Nephron progenitor cell (in vitro differentiated cells): ENCODE measurements at regions not wholly inside any gene's neighbourhood (a gene's known extent, or its start where the extent isn't known, plus 50 kb on each side); places are given as distances from the start of the nearest gene placed in this dataset.

Source experiments
- DNase-seq: peaks from one replicate; pipeline ENCODE4 v3.0.0; 2021
- H3K27ac Mint-ChIP-seq: 2 replicates; pipeline ENCODE4 v1.8.0; 2021; ENCODE audit warnings: mild to moderate bottlenecking, moderate library complexity, mixed read lengths
- H3K27me3 Mint-ChIP-seq: 2 replicates; pipeline ENCODE4 v1.8.0; 2021; ENCODE audit warnings: mild to moderate bottlenecking, low read depth, mixed read lengths; ENCODE audit not compliant: poor library complexity
- H3K36me3 Mint-ChIP-seq: 2 replicates; pipeline ENCODE4 v1.8.0; 2021; ENCODE audit warnings: low read depth, mixed read lengths
- H3K4me1 Mint-ChIP-seq: 2 replicates; pipeline ENCODE4 v1.8.0; 2021; ENCODE audit warnings: mixed read lengths
- H3K4me3 Mint-ChIP-seq: 2 replicates; pipeline ENCODE4 v1.8.0; 2021; ENCODE audit warnings: mild to moderate bottlenecking, moderate library complexity, mixed read lengths
- H3K9me3 Mint-ChIP-seq: 2 replicates; pipeline ENCODE4 v1.8.0; 2021; ENCODE audit warnings: mild to moderate bottlenecking, moderate library complexity, mixed read lengths
- TF ChIP-seq, protein P1 (sequence below): fragments of 200-600 bp; sonication (generic); IDR thresholded peaks from 2 replicates; pipeline ENCODE4 v1.5.0; 2021; ENCODE audit warnings: antibody characterized with exemption

DNA sequence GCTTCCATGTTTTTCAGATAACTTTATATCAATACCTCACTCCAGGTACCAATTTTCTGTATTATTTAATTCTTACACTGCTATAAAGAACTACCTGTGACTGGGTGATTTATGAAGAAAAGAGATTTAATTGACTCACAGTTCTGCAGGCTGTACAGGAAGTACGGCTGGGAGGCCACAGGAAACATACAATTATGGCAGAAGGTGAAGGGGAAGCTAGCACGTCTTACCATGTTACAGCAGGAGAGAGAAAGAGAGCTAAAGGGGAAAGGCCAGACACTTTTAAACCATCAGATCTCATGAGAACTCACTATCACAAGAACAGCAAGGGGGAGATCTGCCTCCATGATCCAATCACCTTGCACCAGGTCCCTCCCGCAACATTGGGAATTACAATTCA lies 119.1 kb upstream of the BMP5 start:
- H3K27ac Mint-ChIP-seq, result no peak overlapping the region
- peaks cover 28% of the 10 kb centered on the region for H3K9me3 Mint-ChIP-seq
- H3K27me3 Mint-ChIP-seq, result peaks cover 2% of the 10 kb centered on the region
- H3K4me3 Mint-ChIP-seq, result no peak overlapping the region
- TF ChIP-seq, protein P1, sequence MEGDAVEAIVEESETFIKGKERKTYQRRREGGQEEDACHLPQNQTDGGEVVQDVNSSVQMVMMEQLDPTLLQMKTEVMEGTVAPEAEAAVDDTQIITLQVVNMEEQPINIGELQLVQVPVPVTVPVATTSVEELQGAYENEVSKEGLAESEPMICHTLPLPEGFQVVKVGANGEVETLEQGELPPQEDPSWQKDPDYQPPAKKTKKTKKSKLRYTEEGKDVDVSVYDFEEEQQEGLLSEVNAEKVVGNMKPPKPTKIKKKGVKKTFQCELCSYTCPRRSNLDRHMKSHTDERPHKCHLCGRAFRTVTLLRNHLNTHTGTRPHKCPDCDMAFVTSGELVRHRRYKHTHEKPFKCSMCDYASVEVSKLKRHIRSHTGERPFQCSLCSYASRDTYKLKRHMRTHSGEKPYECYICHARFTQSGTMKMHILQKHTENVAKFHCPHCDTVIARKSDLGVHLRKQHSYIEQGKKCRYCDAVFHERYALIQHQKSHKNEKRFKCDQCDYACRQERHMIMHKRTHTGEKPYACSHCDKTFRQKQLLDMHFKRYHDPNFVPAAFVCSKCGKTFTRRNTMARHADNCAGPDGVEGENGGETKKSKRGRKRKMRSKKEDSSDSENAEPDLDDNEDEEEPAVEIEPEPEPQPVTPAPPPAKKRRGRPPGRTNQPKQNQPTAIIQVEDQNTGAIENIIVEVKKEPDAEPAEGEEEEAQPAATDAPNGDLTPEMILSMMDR, result no peak
- H3K4me1 Mint-ChIP-seq, result no peaks in the 10 kb centered on the region
- DNase-seq, result no peak
- peaks cover 4% of the 10 kb centered on the region for H3K36me3 Mint-ChIP-seq

- H3K36me3 Mint-ChIP-seq, result peaks cover 4% of the 10 kb centered on the region
- no peak for DNase-seq
- no peaks in the 10 kb centered on the region for H3K4me1 Mint-ChIP-seq
- H3K4me3 Mint-ChIP-seq, result no peak overlapping the region
- peaks cover 28% of the 10 kb centered on the region for H3K9me3 Mint-ChIP-seq
- H3K27ac Mint-ChIP-seq, result no peak overlapping the region
- no peaks in the 10 kb centered on the region for H3K27me3 Mint-ChIP-seq
- TF ChIP-seq, protein P1, result no peak
These were observed 118.0 kb upstream of the BMP5 start for GRCh38 chr6:55993418-55993817.

DNA sequence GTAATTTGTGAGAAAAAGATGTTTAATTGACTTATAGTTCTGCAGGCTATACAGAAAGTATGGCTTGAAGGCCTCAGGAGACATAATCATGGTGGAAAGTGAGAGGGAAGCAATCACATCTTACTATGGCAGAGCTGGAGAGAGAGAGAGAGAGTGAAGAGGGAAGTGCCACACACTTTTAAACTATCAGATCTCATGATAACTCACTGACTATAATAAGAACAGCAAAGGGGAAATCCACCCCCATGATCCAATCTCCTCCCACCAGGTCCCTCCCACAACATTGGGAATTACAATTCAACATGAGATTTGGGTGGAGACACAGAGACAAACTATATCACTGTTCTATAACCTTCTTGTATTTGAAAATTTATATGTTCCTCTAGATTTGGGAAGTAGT lies 117.2 kb upstream of the BMP5 start:
- H3K9me3 Mint-ChIP-seq, result peaks cover 28% of the 10 kb centered on the region
- no peaks in the 10 kb centered on the region for H3K4me1 Mint-ChIP-seq
- no peaks in the 10 kb centered on the region for H3K27me3 Mint-ChIP-seq
- DNase-seq, result no peak
- TF ChIP-seq, protein P1, result no peak
- H3K36me3 Mint-ChIP-seq, result peaks cover 4% of the 10 kb centered on the region
- no peak overlapping the region for H3K4me3 Mint-ChIP-seq
- H3K27ac Mint-ChIP-seq, result no peak overlapping the region

GRCh38 chr6:55985309-55985708 lies 109.9 kb upstream of the BMP5 start:
- DNase-seq, result no peak
- TF ChIP-seq, protein P1, result no peak
- Mint-ChIP-seq H3K27me3 (no peaks in the 10 kb centered on the region), H3K4me3 (no peak overlapping the region), H3K36me3 (no peaks in the 10 kb centered on the region), H3K4me1 (no peaks in the 10 kb centered on the region), H3K9me3 (peaks cover 4% of the 10 kb centered on the region), H3K27ac (no peak overlapping the region)

DNA sequence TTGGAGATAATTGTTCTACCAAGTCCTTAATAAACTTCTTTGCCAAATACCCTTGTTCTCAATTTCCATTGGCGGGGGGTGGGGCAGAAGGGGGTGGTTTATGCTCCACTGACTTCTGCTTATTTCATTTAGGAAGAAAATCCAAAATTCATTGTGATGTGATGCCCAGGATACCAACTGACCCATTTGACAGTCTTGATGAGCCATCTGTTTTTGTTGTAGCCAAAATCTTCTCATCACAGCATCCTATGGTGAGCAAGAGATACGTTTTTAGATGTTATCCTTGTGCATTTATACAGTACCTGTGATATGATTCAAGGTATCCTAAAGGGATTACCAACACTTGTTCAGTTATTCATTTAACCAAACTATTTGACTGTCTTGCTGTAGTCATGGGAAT lies 108.5 kb upstream of the BMP5 start:
- Mint-ChIP-seq H3K9me3 (peaks cover 4% of the 10 kb centered on the region), H3K4me3 (no peak overlapping the region), H3K27me3 (no peaks in the 10 kb centered on the region), H3K27ac (no peak overlapping the region), H3K4me1 (no peaks in the 10 kb centered on the region), H3K36me3 (no peaks in the 10 kb centered on the region)
- no peak for DNase-seq
- TF ChIP-seq, protein P1, result no peak

GRCh38 chr6:55981660-55982059 lies 106.3 kb upstream of the BMP5 start:
- DNase-seq, result no peak
- no peak overlapping the region for H3K4me3 Mint-ChIP-seq
- TF ChIP-seq, protein P1, result no peak
- H3K9me3 Mint-ChIP-seq, result peaks cover 4% of the 10 kb centered on the region
- H3K4me1 Mint-ChIP-seq, result no peaks in the 10 kb centered on the region
- no peaks in the 10 kb centered on the region for H3K36me3 Mint-ChIP-seq
- no peaks in the 10 kb centered on the region for H3K27me3 Mint-ChIP-seq
- H3K27ac Mint-ChIP-seq, result no peak overlapping the region
